Nephron progenitor cell (in vitro differentiated cells): ENCODE measurements at regions not wholly inside any gene's neighbourhood (a gene's known extent, or its start where the extent isn't known, plus 50 kb on each side); places are given as distances from the start of the nearest gene placed in this dataset.
"Not testable (repeated sequence)": the region's sequence is repeated elsewhere in the genome, so short reads cannot be mapped to it uniquely, and the experiment has no call there.

Experiments
- DNase-seq: peaks from one replicate; pipeline ENCODE4 v3.0.0; 2021
- H3K27ac Mint-ChIP-seq: 2 replicates; pipeline ENCODE4 v1.8.0; 2021; ENCODE audit warnings: mild to moderate bottlenecking, moderate library complexity, mixed read lengths
- H3K27me3 Mint-ChIP-seq: 2 replicates; pipeline ENCODE4 v1.8.0; 2021; ENCODE audit warnings: mild to moderate bottlenecking, low read depth, mixed read lengths; ENCODE audit not compliant: poor library complexity
- H3K36me3 Mint-ChIP-seq: 2 replicates; pipeline ENCODE4 v1.8.0; 2021; ENCODE audit warnings: low read depth, mixed read lengths
- H3K4me1 Mint-ChIP-seq: 2 replicates; pipeline ENCODE4 v1.8.0; 2021; ENCODE audit warnings: mixed read lengths
- H3K4me3 Mint-ChIP-seq: 2 replicates; pipeline ENCODE4 v1.8.0; 2021; ENCODE audit warnings: mild to moderate bottlenecking, moderate library complexity, mixed read lengths
- H3K9me3 Mint-ChIP-seq: 2 replicates; pipeline ENCODE4 v1.8.0; 2021; ENCODE audit warnings: mild to moderate bottlenecking, moderate library complexity, mixed read lengths
- TF ChIP-seq, protein P1 (sequence below): fragments of 200-600 bp; sonication (generic); IDR thresholded peaks from 2 replicates; pipeline ENCODE4 v1.5.0; 2021; ENCODE audit warnings: antibody characterized with exemption

DNA sequence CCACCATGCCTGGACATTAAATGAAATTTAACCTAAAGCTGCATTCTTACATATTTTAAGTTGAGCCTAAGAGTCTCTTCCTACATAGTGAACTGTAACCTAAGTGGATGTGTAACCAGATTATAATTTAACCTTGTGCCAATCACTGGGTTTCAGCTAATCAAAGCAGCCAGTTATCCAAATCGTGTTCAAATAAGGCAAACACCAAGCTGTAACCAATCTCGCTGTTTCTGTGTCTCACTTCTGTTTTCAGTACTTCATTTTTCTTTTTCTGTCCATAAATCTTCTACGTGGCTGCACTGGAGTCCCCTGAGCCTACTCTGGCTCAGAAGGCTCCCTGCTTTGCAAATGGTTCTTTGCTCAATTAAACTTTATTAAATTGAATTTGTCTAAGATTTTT is 186.1 kb upstream of the CNTN6 start:
- DNase-seq = no peak
- H3K27me3 Mint-ChIP-seq = peaks cover 3% of the 10 kb centered on the region

DNA sequence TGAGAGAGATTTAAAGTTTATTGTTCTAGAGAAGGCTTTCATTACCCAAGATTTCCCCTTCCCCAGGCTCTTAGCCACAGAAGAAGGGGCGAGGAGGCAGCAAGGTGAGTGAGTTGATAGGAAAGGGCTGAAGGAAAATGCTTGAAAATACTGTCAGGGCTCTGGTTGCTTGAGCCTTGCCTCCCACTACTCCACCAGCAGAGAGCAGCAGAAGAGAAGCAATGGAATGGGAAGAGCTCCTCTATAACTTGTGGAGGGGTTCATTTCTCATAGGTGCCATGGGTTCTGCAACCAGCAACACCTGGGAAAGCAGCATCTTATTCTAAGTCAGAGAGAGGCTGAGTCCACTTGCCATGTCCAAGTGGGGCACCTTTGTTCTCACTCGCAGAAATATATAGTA is 184.0 kb upstream of the CNTN6 start:
- Mint-ChIP-seq H3K9me3 (peaks cover 3% of the 10 kb centered on the region), H3K36me3 (no peaks in the 10 kb centered on the region)
- no peak for DNase-seq

More for the DNA sequence above, 186.1 kb upstream of the CNTN6 start:
- Mint-ChIP-seq H3K36me3 (peaks cover 3% of the 10 kb centered on the region), H3K4me3 (no peak overlapping the region), H3K27ac (no peak overlapping the region), H3K4me1 (no peaks in the 10 kb centered on the region), H3K9me3 (peaks cover 24% of the 10 kb centered on the region)
- TF ChIP-seq, protein P1, sequence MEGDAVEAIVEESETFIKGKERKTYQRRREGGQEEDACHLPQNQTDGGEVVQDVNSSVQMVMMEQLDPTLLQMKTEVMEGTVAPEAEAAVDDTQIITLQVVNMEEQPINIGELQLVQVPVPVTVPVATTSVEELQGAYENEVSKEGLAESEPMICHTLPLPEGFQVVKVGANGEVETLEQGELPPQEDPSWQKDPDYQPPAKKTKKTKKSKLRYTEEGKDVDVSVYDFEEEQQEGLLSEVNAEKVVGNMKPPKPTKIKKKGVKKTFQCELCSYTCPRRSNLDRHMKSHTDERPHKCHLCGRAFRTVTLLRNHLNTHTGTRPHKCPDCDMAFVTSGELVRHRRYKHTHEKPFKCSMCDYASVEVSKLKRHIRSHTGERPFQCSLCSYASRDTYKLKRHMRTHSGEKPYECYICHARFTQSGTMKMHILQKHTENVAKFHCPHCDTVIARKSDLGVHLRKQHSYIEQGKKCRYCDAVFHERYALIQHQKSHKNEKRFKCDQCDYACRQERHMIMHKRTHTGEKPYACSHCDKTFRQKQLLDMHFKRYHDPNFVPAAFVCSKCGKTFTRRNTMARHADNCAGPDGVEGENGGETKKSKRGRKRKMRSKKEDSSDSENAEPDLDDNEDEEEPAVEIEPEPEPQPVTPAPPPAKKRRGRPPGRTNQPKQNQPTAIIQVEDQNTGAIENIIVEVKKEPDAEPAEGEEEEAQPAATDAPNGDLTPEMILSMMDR = no peak

DNA sequence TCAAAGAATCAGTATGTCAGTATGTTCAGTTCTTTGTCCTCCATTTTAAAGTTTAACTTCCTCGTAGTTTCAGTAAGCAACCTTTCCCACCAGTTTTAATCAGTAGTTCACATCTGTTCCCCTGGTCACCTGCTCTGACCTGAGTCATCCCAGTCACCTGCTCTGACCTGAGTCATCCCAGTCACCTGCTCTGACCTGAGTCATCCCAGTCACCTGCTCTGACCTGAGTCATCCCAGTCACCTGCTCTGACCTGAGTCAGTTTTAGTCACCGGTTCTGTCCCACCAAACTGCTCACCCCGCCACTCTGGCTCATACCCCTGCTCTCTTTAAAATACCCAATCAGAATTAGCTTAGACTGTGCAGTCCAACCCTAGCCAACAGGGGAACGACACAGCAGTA is 180.1 kb upstream of the CNTN6 start:
- peaks cover 13% of the 10 kb centered on the region for H3K27me3 Mint-ChIP-seq
- not testable (repeated sequence) for DNase-seq, H3K36me3 Mint-ChIP-seq, H3K9me3 Mint-ChIP-seq, H3K4me1 Mint-ChIP-seq, H3K27ac Mint-ChIP-seq, H3K4me3 Mint-ChIP-seq

More for the DNA sequence above, 184.0 kb upstream of the CNTN6 start:
- Mint-ChIP-seq H3K27me3 (peaks cover 7% of the 10 kb centered on the region), H3K27ac (no peak overlapping the region), H3K4me3 (no peak overlapping the region), H3K4me1 (no peaks in the 10 kb centered on the region)
- TF ChIP-seq, protein P1 = peak; percentile 29

DNA sequence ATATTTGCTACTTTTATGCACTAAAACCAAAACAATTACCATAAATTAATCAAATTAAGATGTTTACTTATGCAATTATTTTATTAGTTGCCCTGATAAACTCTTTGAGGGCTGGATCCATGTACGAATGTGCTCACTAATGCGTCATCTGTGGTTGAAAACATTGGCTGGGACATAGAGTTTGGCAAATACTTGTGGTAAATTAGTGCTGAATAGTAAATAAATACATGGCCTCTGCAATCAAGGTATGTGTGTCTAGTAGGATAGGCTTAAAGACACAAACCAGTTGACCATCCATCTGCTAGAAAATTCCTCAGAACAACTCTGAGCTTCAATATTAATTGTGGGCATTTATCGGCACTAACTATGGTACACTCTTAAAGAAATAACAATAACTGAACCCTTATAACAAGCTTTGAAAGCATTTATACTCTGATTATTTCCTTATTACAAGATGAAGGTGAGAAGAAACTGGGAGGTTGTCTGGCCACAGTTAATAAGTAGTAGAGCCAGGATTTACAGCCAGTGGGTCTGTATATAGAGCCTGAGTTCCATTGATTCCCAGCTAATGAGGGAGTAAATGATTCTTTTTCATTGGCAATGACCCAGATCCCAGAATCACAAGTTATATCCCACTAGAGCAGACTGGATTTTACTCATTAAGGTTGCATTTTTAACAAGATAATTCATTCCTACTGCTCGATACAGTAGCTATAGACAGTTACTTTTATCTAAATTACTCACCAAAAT is 169.5 kb upstream of the CNTN6 start:
- TF ChIP-seq, protein P1 = no peak
- Mint-ChIP-seq H3K4me3 (no peak overlapping the region), H3K9me3 (no peaks in the 10 kb centered on the region), H3K36me3 (no peaks in the 10 kb centered on the region), H3K27ac (no peak overlapping the region), H3K27me3 (no peaks in the 10 kb centered on the region), H3K4me1 (no peaks in the 10 kb centered on the region)
- no peak for DNase-seq

DNA sequence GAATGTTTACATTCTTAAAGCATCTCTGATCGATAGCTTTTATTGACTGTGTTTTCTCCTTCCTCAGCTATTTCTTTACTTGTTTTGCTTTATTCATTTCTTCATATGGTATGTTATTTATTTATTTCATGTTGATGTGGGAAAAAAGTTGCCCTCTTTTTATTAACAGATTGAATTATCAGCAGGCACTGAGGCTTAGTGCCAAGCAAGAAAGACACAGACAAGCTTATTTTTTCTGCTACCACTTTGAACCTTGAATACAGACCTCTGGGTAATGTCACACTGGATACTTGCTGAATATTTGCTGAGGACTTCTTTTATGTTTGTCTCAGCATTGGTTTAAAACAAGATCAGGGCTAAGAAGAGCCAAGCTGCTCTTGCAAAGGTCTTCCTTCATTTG is 162.0 kb upstream of the CNTN6 start:
- H3K9me3 Mint-ChIP-seq = no peaks in the 10 kb centered on the region
- no peak for DNase-seq
- no peaks in the 10 kb centered on the region for H3K4me1 Mint-ChIP-seq
- TF ChIP-seq, protein P1 = no peak
- H3K4me3 Mint-ChIP-seq = no peak overlapping the region
- H3K27ac Mint-ChIP-seq = no peak overlapping the region
- H3K27me3 Mint-ChIP-seq = no peaks in the 10 kb centered on the region
- no peaks in the 10 kb centered on the region for H3K36me3 Mint-ChIP-seq

DNA sequence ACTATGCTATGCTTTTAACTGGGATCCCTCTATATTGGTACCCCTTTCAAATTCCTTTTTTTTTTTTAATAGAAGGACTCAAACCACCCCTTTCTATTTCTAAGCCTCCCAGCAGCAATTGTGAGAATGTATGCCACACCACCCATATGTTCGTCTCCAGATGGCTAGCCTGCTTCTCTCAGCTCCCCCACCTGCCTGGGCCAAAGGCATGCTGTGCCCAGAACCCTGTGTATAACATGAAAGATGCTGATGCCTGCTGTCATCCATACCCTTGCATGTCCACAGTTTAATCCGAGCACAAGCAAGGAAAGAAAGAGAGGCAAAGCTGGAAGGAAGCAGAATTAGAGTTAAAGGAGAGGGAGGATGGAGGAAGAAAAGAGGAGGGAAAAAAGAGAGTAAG is 159.5 kb upstream of the CNTN6 start:
- TF ChIP-seq, protein P1 = no peak
- DNase-seq = no peak
- Mint-ChIP-seq H3K4me1 (no peaks in the 10 kb centered on the region), H3K4me3 (no peak overlapping the region), H3K27me3 (no peaks in the 10 kb centered on the region), H3K27ac (no peak overlapping the region), H3K9me3 (no peaks in the 10 kb centered on the region), H3K36me3 (no peaks in the 10 kb centered on the region)
